T1000 (cell line): ENCODE measurements at regions not wholly inside any gene's neighbourhood (a gene's known extent, or its start where the extent isn't known, plus 50 kb on each side); places are given as distances from the start of the nearest gene placed in this dataset.

Source experiments
- DNase-seq: peaks from one replicate; lab custom pipeline; 2025; ENCODE audit warnings: mixed read lengths; lab: John Stamatoyannopoulos, UW

DNA sequence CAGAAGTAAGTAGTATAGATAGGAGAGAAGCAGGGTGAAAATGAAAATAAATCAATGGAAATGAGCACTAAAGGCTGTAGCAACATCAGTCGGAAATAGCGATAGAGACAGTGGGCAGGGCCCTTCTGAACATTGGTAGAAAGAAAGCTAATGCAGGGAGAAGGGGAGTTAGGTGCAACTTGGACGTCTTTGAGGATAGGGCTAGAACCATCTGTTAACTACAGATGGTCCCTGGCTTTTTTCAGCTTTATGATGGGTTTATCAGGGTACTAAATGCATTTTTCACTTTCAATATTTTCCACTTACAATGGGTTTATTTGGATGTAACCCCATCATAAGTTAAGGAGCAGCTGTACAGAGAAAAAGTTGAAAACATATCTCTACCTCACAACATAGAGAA, 72.8 kb upstream of the CNR1 start:
- no peak for DNase-seq

DNA sequence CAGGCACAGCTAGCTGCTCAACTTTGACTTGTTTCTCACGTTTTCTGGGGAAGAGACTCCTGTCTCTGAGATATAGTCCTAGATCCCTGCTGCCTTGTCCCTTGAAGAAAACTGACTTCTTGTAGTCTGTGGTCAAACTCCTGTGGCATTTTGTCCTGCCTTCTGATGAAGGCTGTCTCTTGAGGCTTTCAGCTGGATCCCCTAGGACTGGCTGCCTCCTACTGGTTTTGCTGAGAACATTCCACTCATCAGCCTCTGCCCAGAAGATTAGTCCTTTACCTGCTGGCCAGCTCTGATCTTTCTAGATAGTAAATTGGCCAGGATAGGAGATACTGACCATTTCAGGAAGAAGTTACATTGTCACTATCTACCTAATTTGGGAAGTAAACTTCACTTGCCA, 71.9 kb upstream of the CNR1 start:
- DNase-seq = no peak

DNA sequence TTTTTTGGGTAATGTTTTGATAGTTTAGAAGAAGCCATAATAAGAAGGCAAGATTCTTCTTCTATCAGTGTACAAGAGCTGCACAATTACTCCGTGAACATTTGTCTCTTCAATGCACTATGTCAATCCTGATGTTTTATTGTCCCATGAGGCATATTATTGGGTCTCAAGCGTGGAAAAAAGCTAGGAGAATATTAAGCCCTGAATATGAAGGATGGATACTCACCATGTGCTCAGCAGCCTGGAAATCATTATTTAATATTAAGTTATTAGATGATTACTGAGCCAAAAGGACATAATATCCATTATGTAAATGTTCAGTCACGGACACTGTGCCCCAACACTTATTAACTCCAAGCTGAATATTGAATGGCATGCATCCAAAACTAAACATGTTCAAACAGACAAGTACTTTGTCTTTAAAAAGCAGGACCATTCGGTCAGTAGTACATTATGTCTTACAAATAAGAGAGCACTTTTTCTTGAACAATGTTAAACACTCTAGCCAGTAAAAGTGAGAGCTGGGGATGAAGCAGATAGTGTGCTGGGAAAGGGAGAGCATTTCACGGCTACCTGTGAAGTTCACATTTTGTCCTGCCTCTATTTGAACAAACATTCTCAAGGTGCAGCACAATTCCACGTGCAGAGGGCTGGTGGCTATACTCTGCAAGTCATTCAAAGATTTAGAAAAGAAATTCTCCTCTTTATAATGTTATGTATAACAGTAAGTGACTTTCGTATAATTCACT, 70.6 kb upstream of the CNR1 start:
- no peak for DNase-seq

DNA sequence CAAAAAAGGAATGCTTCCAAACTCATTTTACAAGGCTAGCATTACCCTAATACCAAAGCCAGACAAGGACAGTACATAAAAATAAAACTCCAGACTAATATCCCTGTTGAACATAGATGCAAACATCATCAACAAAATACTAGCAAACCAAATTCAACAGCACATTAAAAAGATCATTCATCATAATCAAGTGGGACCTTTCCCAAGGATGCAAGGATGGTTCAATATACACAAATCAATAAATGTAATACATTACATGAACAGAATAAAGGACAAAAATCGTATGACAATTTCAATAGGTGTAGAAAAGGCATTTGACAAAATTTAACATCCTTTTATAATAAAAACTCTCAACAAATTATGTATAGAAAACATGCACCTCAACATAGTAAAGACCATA, 66.6 kb upstream of the CNR1 start:
- no peak for DNase-seq

DNA sequence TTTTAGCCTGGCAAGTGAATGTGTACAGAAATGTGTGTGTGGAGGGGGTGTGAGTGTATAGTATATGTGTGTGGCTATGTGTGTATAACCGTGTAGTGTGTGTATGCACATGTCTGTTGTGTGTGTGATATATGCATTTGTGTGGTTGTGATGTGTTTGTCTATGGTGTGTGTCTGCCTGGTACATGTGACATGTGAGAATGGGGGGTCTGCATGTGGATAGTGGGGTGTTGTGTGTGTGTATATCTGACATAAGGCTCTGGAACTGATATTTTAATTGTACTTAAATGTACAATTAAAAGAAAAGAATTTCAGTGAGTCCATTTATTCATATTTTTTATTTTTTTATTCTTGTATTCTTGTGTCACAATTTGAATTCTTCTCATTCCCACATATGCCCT, 57.2 kb upstream of the CNR1 start:
- DNase-seq = no peak

DNA sequence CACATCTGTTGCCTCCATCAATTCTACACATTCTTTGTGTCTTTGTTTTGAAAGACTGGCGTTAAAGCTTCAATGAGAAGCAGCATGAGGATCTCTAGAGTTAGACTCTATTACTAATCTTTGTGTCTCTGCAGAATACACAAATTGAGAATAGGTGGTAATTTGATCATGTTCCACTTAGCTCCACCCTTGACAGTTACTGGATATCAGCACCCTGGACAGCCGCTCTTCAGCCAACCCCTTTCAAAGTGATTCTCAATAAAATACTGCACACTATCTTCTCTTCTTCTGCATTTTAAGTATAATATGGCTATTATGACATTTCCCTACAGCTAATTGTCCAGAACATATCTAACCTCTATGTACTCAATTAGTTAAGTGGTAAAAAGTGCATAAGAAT, 54.3 kb upstream of the CNR1 start:
- no peak for DNase-seq

DNA sequence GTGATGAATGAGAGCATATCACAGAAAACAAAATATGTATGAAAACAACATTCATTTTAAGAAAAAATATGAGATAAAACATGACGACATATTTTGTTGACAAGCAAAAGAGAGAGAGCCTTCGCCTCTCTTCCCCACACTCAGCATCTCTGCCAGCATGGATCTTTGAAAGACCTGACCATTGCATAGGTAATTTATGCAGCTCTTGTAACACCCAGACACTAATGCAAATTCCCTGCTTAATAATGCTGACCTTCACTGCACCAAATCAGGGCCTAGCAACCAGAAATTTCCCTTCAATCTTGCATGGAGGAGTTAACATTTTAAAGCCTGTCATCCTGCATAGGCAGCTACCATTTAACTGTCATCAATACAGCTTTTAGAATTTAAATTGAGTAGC, 50.0 kb upstream of the CNR1 start:
- no peak for DNase-seq
